Activated T-helper 1 cell treated with anti-CD3 and anti-CD28 coated beads, Interleukin-12 subunit alpha, Interleukin-12 subunit beta, Interleukin-2, Interleukin-4 antibody, amounts not matched to agents 30 ng/mL and 10 ng/mL and 1 ng/mL, durations not matched to agents 14 hours and 24 hours and 36 hours (primary cell): ENCODE measurements at regions not wholly inside any gene's neighbourhood (a gene's known extent, or its start where the extent isn't known, plus 50 kb on each side); places are given as distances from the start of the nearest gene placed in this dataset.

ENCODE experiments used
- DNase-seq: peaks from one replicate; pipeline ENCODE4 v3.0.0; 2021; ENCODE audit warnings: low spot score
- H3K27ac Mint-ChIP-seq: one replicate; pipeline ENCODE4 v1.8.0; 2021; ENCODE audit warnings: mild to moderate bottlenecking, mixed read lengths
- H3K27me3 Mint-ChIP-seq: one replicate; pipeline ENCODE4 v1.8.0; 2022; ENCODE audit warnings: mild to moderate bottlenecking, moderate library complexity, mixed read lengths; ENCODE audit not compliant: insufficient read depth
- H3K36me3 Mint-ChIP-seq: one replicate; pipeline ENCODE4 v1.8.0; 2021; ENCODE audit warnings: low read depth, mixed read lengths
- H3K4me1 Mint-ChIP-seq: one replicate; pipeline ENCODE4 v1.8.0; 2021; ENCODE audit warnings: low read depth, mixed read lengths
- H3K4me3 Mint-ChIP-seq: one replicate; pipeline ENCODE4 v1.8.0; 2021; ENCODE audit warnings: mild to moderate bottlenecking, moderate library complexity, mixed read lengths
- H3K9me3 Mint-ChIP-seq: one replicate; pipeline ENCODE4 v1.8.0; 2021; ENCODE audit warnings: mixed read lengths
- intact Hi-C: fragments of 100-400 bp; cut with micrococcal nuclease; formaldehyde crosslinking; loops from one replicate; pipeline ENCODE4 v1.15.1; 2024

DNA sequence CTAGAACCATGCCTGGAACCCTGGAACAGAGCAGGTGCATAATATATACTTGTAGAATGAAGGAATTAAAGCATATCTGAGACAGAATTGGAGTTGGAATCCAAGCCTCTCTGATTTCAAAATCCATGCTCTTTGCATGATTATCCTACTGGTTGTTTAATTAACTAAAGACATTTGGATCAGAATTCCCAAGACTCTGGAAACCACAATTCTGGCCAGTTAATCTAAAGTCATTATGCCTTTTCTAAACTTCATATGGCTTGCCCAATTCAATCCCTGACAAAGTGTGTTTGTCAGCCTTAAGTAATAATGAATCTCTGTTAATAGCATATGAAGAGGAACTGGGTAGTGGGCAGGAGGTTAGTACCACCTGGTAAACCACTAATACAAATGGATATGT, 422.6 kb downstream of the ATP23 start:
- no peaks in the 10 kb centered on the region for H3K9me3 Mint-ChIP-seq
- intact Hi-C loops, result no loop called here
- no peaks in the 10 kb centered on the region for H3K4me1 Mint-ChIP-seq
- no peak overlapping the region for H3K27ac Mint-ChIP-seq
- no peak overlapping the region for H3K4me3 Mint-ChIP-seq
- no peaks in the 10 kb centered on the region for H3K36me3 Mint-ChIP-seq
- peaks cover 8% of the 10 kb centered on the region for H3K27me3 Mint-ChIP-seq
- DNase-seq, result no peak

GRCh38 chr12:58364389-58365086, 423.2 kb downstream of the ATP23 start:
- Mint-ChIP-seq H3K9me3 (no peaks in the 10 kb centered on the region), H3K27me3 (peaks cover 8% of the 10 kb centered on the region), H3K27ac (no peak overlapping the region), H3K4me1 (no peaks in the 10 kb centered on the region), H3K4me3 (no peak overlapping the region), H3K36me3 (no peaks in the 10 kb centered on the region)
- intact Hi-C loops, result no loop called here
- DNase-seq, result no peak

DNA sequence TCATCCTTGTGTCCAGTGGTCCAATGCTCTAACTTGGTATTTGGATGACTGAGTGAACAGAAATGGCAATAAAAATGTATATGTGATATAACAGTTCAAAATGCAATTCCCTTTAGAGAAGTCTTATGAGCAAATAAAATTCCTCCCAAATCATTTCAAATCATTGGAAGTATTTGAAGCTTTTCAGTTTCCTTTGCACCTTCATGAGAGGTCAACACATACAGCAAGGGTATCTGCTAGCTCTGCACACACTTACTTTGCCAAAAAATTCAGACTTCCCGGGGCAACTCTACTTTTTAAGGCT, 423.7 kb downstream of the ATP23 start:
- Mint-ChIP-seq H3K4me1 (no peaks in the 10 kb centered on the region), H3K4me3 (no peak overlapping the region), H3K36me3 (no peaks in the 10 kb centered on the region), H3K27me3 (peaks cover 8% of the 10 kb centered on the region), H3K27ac (no peak overlapping the region), H3K9me3 (no peaks in the 10 kb centered on the region)
- intact Hi-C loops, result no loop called here
- DNase-seq, result no peak

- intact Hi-C loops, result no loop called here
- Mint-ChIP-seq H3K4me3 (no peak overlapping the region), H3K4me1 (no peaks in the 10 kb centered on the region), H3K27me3 (peaks cover 8% of the 10 kb centered on the region), H3K36me3 (no peaks in the 10 kb centered on the region), H3K27ac (no peak overlapping the region), H3K9me3 (no peaks in the 10 kb centered on the region)
- no peak for DNase-seq
Observed at GRCh38 chr12:58367041-58367440, 425.7 kb downstream of the ATP23 start.

DNA sequence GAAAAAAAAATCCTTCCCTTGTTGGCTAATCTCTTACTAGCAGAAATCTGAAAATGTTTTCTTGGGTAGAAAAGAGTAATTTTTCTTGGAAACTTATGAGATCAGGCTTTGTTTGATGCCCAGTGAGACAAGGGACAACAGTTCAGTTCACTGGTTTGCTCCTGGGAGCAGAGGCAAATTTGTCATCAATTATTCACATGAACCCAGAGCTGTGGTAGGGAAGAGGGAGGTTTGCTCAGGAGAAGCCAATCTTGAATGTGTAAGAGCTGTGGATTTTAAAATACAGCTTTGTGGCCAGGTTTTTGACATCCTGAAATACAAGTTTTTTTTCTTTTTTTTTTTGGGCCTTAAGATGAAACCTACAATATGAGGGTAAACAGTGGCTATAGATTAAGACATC, 426.6 kb downstream of the ATP23 start:
- no peak for DNase-seq
- intact Hi-C loops, result no loop called here
- H3K36me3 Mint-ChIP-seq, result no peaks in the 10 kb centered on the region
- H3K9me3 Mint-ChIP-seq, result no peaks in the 10 kb centered on the region
- H3K4me1 Mint-ChIP-seq, result no peaks in the 10 kb centered on the region
- H3K4me3 Mint-ChIP-seq, result no peak overlapping the region
- peaks cover 8% of the 10 kb centered on the region for H3K27me3 Mint-ChIP-seq
- H3K27ac Mint-ChIP-seq, result no peak overlapping the region

DNA sequence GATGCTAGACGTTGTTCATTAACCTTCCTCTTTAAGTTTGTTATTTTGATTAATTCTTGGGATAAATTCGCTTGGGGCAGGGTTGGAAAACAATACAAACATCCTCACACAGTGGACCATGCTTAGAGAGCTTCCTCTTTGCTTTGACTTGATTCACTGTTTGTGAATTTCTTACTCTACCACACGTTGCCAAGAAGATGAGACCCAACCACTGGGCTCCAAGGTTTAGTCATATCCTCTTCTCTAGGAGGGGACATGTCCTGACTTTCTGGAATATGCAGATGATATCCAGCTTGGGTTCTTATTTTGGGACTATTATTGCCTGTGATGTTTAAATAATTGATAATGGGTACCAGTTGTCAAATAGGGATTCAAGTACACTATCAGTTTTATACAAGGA, 428.2 kb downstream of the ATP23 start:
- no peaks in the 10 kb centered on the region for H3K9me3 Mint-ChIP-seq
- no peaks in the 10 kb centered on the region for H3K4me1 Mint-ChIP-seq
- DNase-seq, result no peak
- H3K4me3 Mint-ChIP-seq, result no peak overlapping the region
- no peaks in the 10 kb centered on the region for H3K27me3 Mint-ChIP-seq
- no peaks in the 10 kb centered on the region for H3K36me3 Mint-ChIP-seq
- no peak overlapping the region for H3K27ac Mint-ChIP-seq
- intact Hi-C loops, result no loop called here

- Mint-ChIP-seq H3K27ac (no peak overlapping the region), H3K27me3 (no peaks in the 10 kb centered on the region), H3K9me3 (no peaks in the 10 kb centered on the region), H3K36me3 (no peaks in the 10 kb centered on the region), H3K4me1 (no peaks in the 10 kb centered on the region), H3K4me3 (no peak overlapping the region)
- intact Hi-C loops, result no loop called here
- DNase-seq, result no peak
Observed at GRCh38 chr12:58372298-58372697, 430.9 kb downstream of the ATP23 start.

GRCh38 chr12:58378028-58378427, 436.7 kb downstream of the ATP23 start:
- no peak for DNase-seq
- H3K36me3 Mint-ChIP-seq, result no peaks in the 10 kb centered on the region
- H3K4me3 Mint-ChIP-seq, result no peak overlapping the region
- intact Hi-C loops, result no loop called here
- H3K27me3 Mint-ChIP-seq, result no peaks in the 10 kb centered on the region
- no peaks in the 10 kb centered on the region for H3K9me3 Mint-ChIP-seq
- H3K4me1 Mint-ChIP-seq, result no peaks in the 10 kb centered on the region
- no peak overlapping the region for H3K27ac Mint-ChIP-seq

- H3K9me3 Mint-ChIP-seq, result no peaks in the 10 kb centered on the region
- H3K4me3 Mint-ChIP-seq, result no peak overlapping the region
- DNase-seq, result no peak
- H3K27ac Mint-ChIP-seq, result no peak overlapping the region
- no peaks in the 10 kb centered on the region for H3K4me1 Mint-ChIP-seq
- H3K27me3 Mint-ChIP-seq, result peaks cover 6% of the 10 kb centered on the region
- no peaks in the 10 kb centered on the region for H3K36me3 Mint-ChIP-seq
- intact Hi-C loops, result no loop called here
Observed at GRCh38 chr12:58381546-58381945, 440.2 kb downstream of the ATP23 start.

DNA sequence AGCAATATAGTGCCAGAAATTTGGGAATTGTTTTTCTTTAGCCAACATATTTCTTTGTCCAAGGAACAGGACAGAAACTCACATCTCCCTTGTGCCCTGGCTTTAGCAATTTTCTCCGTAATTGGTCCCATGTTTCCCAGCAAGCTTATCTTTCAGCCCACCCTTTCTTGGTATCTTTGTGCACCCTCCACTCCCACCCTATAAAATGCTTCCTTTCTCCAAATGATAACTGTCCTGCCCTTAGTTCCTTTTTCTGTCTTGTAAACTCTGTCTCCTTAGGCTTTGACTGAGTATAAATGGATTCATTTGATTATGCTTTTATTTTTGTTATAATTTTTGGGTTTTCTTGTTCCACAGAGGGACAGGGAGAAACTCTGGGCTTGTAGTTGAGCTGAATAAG, 442.8 kb downstream of the ATP23 start:
- no peaks in the 10 kb centered on the region for H3K4me1 Mint-ChIP-seq
- no peak overlapping the region for H3K27ac Mint-ChIP-seq
- H3K36me3 Mint-ChIP-seq, result no peaks in the 10 kb centered on the region
- no peak for DNase-seq
- no peak overlapping the region for H3K4me3 Mint-ChIP-seq
- intact Hi-C loops, result no loop called here
- H3K9me3 Mint-ChIP-seq, result no peaks in the 10 kb centered on the region
- peaks cover 6% of the 10 kb centered on the region for H3K27me3 Mint-ChIP-seq

GRCh38 chr12:58386136-58386535, 444.8 kb downstream of the ATP23 start:
- no peaks in the 10 kb centered on the region for H3K9me3 Mint-ChIP-seq
- no peak overlapping the region for H3K27ac Mint-ChIP-seq
- peaks cover 6% of the 10 kb centered on the region for H3K27me3 Mint-ChIP-seq
- intact Hi-C loops, result no loop called here
- no peak overlapping the region for H3K4me3 Mint-ChIP-seq
- DNase-seq, result no peak
- no peaks in the 10 kb centered on the region for H3K4me1 Mint-ChIP-seq
- no peaks in the 10 kb centered on the region for H3K36me3 Mint-ChIP-seq

DNA sequence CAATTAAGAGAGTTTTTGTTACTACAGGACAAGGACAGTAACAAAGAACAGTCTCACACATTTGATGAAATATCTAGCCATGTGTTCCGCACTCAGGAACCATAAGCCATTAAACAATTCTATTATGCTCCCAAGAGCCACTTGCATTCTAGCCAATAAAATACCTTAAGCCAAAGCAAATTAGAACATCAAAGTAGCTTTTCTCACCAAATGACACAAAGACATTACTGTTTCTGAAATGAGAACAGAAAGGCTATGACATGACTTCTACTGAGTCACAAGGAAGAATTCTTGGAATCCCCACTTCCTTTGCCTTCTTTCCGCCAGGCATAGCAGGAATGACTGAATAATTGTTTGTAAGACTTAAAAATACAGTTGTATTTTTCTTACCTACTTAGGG, 445.8 kb downstream of the ATP23 start:
- no peak overlapping the region for H3K27ac Mint-ChIP-seq
- H3K36me3 Mint-ChIP-seq, result no peaks in the 10 kb centered on the region
- no peaks in the 10 kb centered on the region for H3K9me3 Mint-ChIP-seq
- H3K4me1 Mint-ChIP-seq, result no peaks in the 10 kb centered on the region
- intact Hi-C loops, result no loop called here
- H3K4me3 Mint-ChIP-seq, result no peak overlapping the region
- no peak for DNase-seq
- H3K27me3 Mint-ChIP-seq, result peaks cover 6% of the 10 kb centered on the region

- no peak overlapping the region for H3K27ac Mint-ChIP-seq
- H3K4me3 Mint-ChIP-seq, result no peak overlapping the region
- no peak for DNase-seq
- intact Hi-C loops, result no loop called here
- no peaks in the 10 kb centered on the region for H3K9me3 Mint-ChIP-seq
- H3K36me3 Mint-ChIP-seq, result no peaks in the 10 kb centered on the region
- no peaks in the 10 kb centered on the region for H3K4me1 Mint-ChIP-seq
- peaks cover 5% of the 10 kb centered on the region for H3K27me3 Mint-ChIP-seq
Observed at GRCh38 chr12:58388261-58388660, 446.9 kb downstream of the ATP23 start.

DNA sequence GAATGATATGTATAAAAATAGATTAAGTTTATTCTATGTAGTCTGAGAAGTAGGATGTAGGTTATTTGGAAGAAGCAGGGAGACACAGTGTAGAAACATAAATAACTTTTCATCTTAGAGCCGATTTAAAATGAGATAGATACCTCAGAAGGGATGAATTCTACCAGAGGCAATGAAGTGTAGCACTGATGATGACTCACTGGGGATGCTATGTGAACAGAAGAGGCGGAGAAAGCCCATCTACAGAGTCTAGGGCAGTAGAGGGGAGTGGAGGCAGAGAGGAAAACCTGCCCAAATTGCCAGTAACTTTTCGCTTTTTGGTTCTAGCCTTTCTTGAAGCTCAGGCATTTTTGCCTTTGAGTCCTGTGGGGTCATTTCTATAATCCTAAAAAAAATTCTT, 451.8 kb downstream of the ATP23 start:
- no peak overlapping the region for H3K27ac Mint-ChIP-seq
- intact Hi-C loops, result no loop called here
- no peaks in the 10 kb centered on the region for H3K4me1 Mint-ChIP-seq
- H3K36me3 Mint-ChIP-seq, result no peaks in the 10 kb centered on the region
- no peaks in the 10 kb centered on the region for H3K9me3 Mint-ChIP-seq
- DNase-seq, result no peak
- no peaks in the 10 kb centered on the region for H3K27me3 Mint-ChIP-seq
- no peak overlapping the region for H3K4me3 Mint-ChIP-seq
